Loucy (cell line): ENCODE measurements at regions not wholly inside any gene's neighbourhood (a gene's known extent, or its start where the extent isn't known, plus 50 kb on each side); places are given as distances from the start of the nearest gene placed in this dataset.

ENCODE experiments used
- H2AFZ ChIP-seq: fragments of 200-600 bp; sonication (generic); 2 replicates; pipeline ENCODE4 v1.6.0; 2016; ENCODE audit warnings: antibody characterized with exemption, mild to moderate bottlenecking, low read length, moderate library complexity
- H3F3A ChIP-seq: fragments of 200-600 bp; 2 replicates; pipeline ENCODE4 v1.6.0; 2016; ENCODE audit warnings: antibody characterized with exemption, low read depth, mild to moderate bottlenecking
- H3K27me3 ChIP-seq: fragments of 200-600 bp; sonication (generic); 2 replicates; pipeline ENCODE4 v1.6.1; 2014; ENCODE audit warnings: low read length, mild to moderate bottlenecking; ENCODE audit not compliant: insufficient read depth, poor library complexity, severe bottlenecking
- H3K36me3 ChIP-seq: fragments of 200-600 bp; sonication (generic); 2 replicates; pipeline ENCODE4 v1.6.1; 2016; ENCODE audit warnings: low read length; ENCODE audit not compliant: insufficient read depth
- H3K4me1 ChIP-seq: fragments of 200-600 bp; sonication (generic); 2 replicates; pipeline ENCODE4 v1.5.1; 2014; ENCODE audit warnings: low read length, mild to moderate bottlenecking; ENCODE audit not compliant: insufficient read depth, poor library complexity, severe bottlenecking
- H3K4me2 ChIP-seq: fragments of 200-600 bp; sonication (generic); 2 replicates; pipeline ENCODE4 v1.6.0; 2014; ENCODE audit warnings: antibody characterized with exemption, low read length, low read depth, mild to moderate bottlenecking; ENCODE audit not compliant: poor library complexity, severe bottlenecking
- H3K4me3 ChIP-seq: fragments of 200-600 bp; sonication (generic); 2 replicates; pipeline ENCODE4 v1.5.1; 2014; ENCODE audit warnings: low read length, mild to moderate bottlenecking, mixed read lengths; ENCODE audit not compliant: poor library complexity, severe bottlenecking
- H3K79me2 ChIP-seq: fragments of 200-600 bp; sonication (generic); 2 replicates; pipeline ENCODE4 v1.6.1; 2014; ENCODE audit warnings: low read length; ENCODE audit not compliant: insufficient read depth
- H3K9ac ChIP-seq: fragments of 200-600 bp; sonication (generic); 2 replicates; pipeline ENCODE4 v1.6.0; 2014; ENCODE audit warnings: mild to moderate bottlenecking, low read depth, low read length, moderate library complexity; ENCODE audit not compliant: poor library complexity, severe bottlenecking
- H3K9me2 ChIP-seq: fragments of 200-600 bp; sonication (generic); replicated peaks from 2 replicates; pipeline ENCODE4 v1.6.1; 2016; ENCODE audit warnings: low read depth, low read length, mixed read lengths
- H3K9me3 ChIP-seq: fragments of 200-600 bp; sonication (generic); 2 replicates; pipeline ENCODE4 v1.6.1; 2014; ENCODE audit warnings: mild to moderate bottlenecking, antibody characterized with exemption, low read length, low read depth; ENCODE audit not compliant: insufficient read depth
- H4K20me1 ChIP-seq: fragments of 200-600 bp; sonication (generic); 2 replicates; pipeline ENCODE4 v1.6.0; 2014; ENCODE audit warnings: antibody characterized with exemption, low read length, mild to moderate bottlenecking; ENCODE audit not compliant: insufficient read depth, poor library complexity, severe bottlenecking
- EZH2phosphoT487 ChIP-seq: fragments of 200-600 bp; IDR thresholded peaks from 2 replicates; pipeline ENCODE4 v1.6.1; 2018; ENCODE audit warnings: antibody characterized with exemption, mild to moderate bottlenecking, moderate library complexity, borderline replicate concordance
- TF ChIP-seq, protein P1 (sequence below): fragments of 200-600 bp; sonication (generic); conservative IDR thresholded peaks from 2 replicates; pipeline ENCODE4 v1.5.1; 2014; ENCODE audit warnings: mild to moderate bottlenecking, antibody characterized with exemption, low read length

DNA sequence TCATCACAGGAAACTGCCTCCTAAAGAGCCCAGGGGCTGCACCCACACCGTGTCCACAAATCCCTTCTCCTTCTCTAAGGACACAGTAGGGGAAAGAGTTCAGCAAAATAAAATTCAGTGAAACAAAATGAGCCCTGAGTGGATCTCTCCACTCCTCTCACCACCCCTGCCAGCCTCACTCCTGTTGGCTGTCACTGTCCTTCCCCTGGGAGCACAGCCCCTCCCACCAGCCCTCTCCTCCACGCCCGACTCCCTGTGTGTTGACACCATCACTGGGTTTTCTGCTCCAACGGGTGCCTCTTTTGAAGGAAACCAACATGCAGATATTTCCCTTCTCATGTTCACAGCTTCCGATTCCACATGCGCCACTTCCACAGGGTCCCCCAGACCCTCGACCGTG, 356.2 kb downstream of the AJAP1 start:
- no peak overlapping the region for H2AFZ ChIP-seq
- no peaks in the 10 kb centered on the region for H3K79me2 ChIP-seq
- no peaks in the 10 kb centered on the region for H3K27me3 ChIP-seq
- no peak overlapping the region for H3K9ac ChIP-seq
- H3K9me2 ChIP-seq, result no peaks in the 10 kb centered on the region
- H3K9me3 ChIP-seq, result peaks cover 6% of the 10 kb centered on the region; the same call in 1 of the 2 replicates
- H3K4me1 ChIP-seq, result no peaks in the 10 kb centered on the region
- no peak overlapping the region for H3K4me2 ChIP-seq
- H4K20me1 ChIP-seq, result no peaks in the 10 kb centered on the region
- no peak for TF ChIP-seq EZH2phosphoT487
- TF ChIP-seq, protein P1, sequence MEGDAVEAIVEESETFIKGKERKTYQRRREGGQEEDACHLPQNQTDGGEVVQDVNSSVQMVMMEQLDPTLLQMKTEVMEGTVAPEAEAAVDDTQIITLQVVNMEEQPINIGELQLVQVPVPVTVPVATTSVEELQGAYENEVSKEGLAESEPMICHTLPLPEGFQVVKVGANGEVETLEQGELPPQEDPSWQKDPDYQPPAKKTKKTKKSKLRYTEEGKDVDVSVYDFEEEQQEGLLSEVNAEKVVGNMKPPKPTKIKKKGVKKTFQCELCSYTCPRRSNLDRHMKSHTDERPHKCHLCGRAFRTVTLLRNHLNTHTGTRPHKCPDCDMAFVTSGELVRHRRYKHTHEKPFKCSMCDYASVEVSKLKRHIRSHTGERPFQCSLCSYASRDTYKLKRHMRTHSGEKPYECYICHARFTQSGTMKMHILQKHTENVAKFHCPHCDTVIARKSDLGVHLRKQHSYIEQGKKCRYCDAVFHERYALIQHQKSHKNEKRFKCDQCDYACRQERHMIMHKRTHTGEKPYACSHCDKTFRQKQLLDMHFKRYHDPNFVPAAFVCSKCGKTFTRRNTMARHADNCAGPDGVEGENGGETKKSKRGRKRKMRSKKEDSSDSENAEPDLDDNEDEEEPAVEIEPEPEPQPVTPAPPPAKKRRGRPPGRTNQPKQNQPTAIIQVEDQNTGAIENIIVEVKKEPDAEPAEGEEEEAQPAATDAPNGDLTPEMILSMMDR, result no peak
- H3F3A ChIP-seq, result no peaks in the 10 kb centered on the region
- H3K36me3 ChIP-seq, result no peaks in the 10 kb centered on the region
- H3K4me3 ChIP-seq, result no peak overlapping the region

DNA sequence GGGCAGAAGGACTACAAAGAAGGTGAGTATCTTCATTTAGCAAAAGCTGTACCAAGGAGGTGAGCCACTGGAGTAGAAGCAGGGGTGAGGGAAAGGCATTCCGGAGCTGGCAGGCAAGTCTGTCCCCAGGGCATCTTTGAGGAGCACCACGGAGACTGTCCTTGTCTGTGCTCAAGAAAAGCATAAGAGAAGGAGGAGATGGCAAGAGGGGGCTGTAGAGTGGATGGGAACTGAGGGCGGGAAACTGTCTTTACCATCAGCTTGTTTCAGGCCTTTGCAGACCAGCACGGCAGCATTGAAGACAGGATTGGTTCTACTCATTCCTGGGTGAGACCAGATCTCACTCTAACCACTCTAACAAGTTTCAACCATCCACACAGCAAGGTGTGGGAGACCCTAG, 355.8 kb downstream of the AJAP1 start:
- TF ChIP-seq, protein P1, result no peak
- no peak for TF ChIP-seq EZH2phosphoT487
- H3K79me2 ChIP-seq, result no peaks in the 10 kb centered on the region
- no peaks in the 10 kb centered on the region for H3K27me3 ChIP-seq
- H3K9ac ChIP-seq, result no peak overlapping the region
- no peaks in the 10 kb centered on the region for H3K9me2 ChIP-seq
- H3K4me1 ChIP-seq, result no peaks in the 10 kb centered on the region
- no peak overlapping the region for H3K4me2 ChIP-seq
- no peak overlapping the region for H3K4me3 ChIP-seq
- no peaks in the 10 kb centered on the region for H3F3A ChIP-seq
- H3K36me3 ChIP-seq, result no peaks in the 10 kb centered on the region
- H2AFZ ChIP-seq, result no peak overlapping the region
- H4K20me1 ChIP-seq, result no peaks in the 10 kb centered on the region
- peaks cover 2% of the 10 kb centered on the region; the same call in 1 of the 2 replicates for H3K9me3 ChIP-seq

DNA sequence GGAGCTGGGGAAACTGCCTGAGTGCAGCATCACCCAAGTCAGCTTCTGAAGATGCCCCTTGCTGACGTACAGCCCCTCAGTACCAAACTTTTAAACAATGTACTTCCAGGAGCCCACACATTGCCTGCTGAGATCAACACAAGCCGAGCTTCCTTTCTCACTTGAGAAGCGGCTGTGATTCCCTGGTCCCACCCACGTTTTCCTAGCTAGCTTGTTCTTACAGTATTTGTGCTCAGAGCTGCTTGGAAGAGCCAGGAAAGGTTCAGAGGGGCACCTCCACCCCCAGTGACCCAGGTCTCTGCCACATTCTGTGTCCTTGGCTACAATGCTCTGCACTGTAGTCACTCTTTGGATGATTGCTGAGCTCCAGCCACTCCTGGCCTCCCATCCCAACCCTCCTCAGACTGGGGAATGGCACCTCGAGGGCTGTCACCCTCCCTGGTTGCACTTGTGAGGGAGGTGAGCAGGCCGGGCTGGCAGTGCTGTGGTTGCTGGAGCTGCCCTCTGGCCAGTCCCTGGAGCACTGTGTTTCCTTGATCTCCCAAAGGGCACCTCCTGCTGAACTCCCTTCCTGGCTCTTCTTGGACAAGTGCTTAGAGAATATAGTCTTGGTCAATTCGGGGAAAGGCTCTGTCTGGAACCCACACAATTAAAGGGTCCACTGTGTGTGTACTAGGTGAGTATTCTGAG, 355.1 kb downstream of the AJAP1 start:
- no peaks in the 10 kb centered on the region for H3K79me2 ChIP-seq
- no peaks in the 10 kb centered on the region for H3K36me3 ChIP-seq
- H3K4me2 ChIP-seq, result no peak overlapping the region

More for the DNA sequence above, 355.1 kb downstream of the AJAP1 start:
- no peak overlapping the region for H3K4me3 ChIP-seq
- no peak overlapping the region for H3K9ac ChIP-seq
- no peaks in the 10 kb centered on the region for H3K4me1 ChIP-seq
- no peak overlapping the region for H2AFZ ChIP-seq
- no peaks in the 10 kb centered on the region for H3K9me2 ChIP-seq
- H4K20me1 ChIP-seq, result no peaks in the 10 kb centered on the region
- no peaks in the 10 kb centered on the region; the same call in 1 of the 2 replicates for H3K9me3 ChIP-seq
- TF ChIP-seq EZH2phosphoT487, result no peak
- TF ChIP-seq, protein P1, result no peak
- H3K27me3 ChIP-seq, result no peaks in the 10 kb centered on the region
- no peaks in the 10 kb centered on the region for H3F3A ChIP-seq
